HG03039 (cell line): ENCODE measurements at regions not wholly inside any gene's neighbourhood (a gene's known extent, or its start where the extent isn't known, plus 50 kb on each side); places are given as distances from the start of the nearest gene placed in this dataset.

Experiments
- ATAC-seq: cut with Tn5 transposase; IDR thresholded peaks from one replicate; pipeline ENCODE4 v1.9.1; 2021; ENCODE audit warnings: mild to moderate bottlenecking, moderate library complexity; ENCODE audit not compliant: unreplicated experiment

GRCh38 chr1:239590556-239590955 is 204.2 kb downstream of the CHRM3 start:
- ATAC-seq: no peak

GRCh38 chr1:239593527-239593926 is 207.2 kb downstream of the CHRM3 start:
- ATAC-seq: no peak

- ATAC-seq: no peak
Measured at GRCh38 chr1:239600588-239600987, 214.2 kb downstream of the CHRM3 start.

- no peak for ATAC-seq
Measured at GRCh38 chr1:239601108-239601507, 214.7 kb downstream of the CHRM3 start.

DNA sequence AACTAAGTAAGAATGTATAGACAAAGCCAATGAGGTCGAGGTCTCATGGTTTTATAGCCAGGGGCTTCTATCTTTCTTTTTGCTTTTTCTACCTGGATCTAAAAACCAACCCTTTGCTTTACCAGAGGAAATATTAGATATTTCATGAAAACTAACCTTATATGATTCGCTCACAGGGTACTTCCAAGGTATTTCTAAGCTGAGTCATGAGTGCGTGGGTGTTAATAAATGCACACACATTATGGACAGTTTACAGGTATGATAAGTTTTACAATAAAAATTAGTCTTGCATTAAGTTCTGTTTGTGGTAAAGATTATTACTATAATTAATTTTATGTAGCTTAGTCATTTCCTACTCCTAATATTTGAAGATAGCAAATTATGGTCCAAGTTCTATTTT is 217.2 kb downstream of the CHRM3 start:
- ATAC-seq: no peak

DNA sequence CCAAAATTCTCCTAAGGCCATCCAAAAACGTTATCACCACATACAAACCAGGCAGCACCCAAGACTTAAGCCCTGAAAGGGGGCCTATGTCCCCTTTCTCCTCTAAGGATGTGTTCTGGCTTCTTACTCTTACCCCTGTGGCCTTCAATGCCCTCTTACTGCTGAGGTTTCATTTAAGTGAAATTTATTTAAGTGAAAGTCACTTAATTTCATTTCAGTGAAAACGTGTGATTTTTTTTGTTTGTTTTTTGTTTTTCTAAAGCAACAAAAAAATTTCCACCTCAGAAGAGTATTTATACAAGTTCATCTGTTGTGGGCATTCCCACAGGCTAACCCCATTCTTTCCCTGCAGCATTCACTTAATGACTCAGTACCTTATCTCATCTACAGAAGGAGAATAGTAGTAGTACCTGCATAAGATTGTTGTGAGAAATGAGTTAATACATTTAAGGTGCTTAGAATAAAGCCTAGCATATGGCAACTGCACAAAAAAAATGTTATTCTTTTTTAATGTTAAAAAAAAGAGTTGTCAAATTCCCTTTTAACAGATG is 220.6 kb downstream of the CHRM3 start:
- no peak for ATAC-seq

GRCh38 chr1:239608469-239608868 is 222.1 kb downstream of the CHRM3 start:
- ATAC-seq: no peak

DNA sequence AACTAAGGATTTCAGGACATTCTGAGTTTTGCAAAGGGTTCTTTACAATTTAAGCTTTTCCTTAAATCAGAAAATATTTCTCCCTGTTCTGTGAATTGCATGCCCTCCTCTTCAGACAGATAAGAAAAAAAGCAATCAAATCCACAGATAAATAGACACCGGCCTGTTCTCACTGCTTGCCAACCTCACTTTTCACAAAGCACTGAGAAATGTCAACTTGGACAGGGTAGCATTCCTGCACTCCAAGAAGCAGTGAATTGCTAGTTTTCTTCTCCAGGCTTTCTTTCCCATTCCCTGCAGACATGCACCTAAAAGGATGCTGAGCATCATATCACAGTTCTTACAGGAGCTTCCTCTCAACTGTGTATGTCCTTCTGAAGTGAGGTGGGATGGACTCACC is 226.0 kb downstream of the CHRM3 start:
- ATAC-seq: no peak

GRCh38 chr1:239616673-239617072 is 230.3 kb downstream of the CHRM3 start:
- no peak for ATAC-seq

DNA sequence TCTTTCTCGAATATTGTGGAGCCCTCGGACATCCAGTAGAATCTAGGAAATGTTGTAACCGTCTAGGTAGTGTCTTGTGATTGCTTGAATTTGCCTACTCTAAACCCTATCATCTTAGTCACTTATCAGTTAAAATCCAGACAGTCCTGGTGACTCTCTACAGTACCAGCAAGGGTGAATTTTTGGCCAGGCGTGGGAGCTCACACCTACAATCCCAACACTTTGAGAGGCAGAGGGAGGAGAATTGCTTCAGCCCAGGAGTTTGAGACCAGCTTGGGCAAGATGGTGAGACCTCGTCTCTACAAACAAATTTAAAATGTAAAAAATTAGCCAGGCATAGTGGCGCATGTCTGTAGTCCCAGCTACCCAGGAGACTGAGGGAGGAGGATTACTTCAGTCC is 230.9 kb downstream of the CHRM3 start:
- no peak for ATAC-seq

GRCh38 chr1:239617731-239618130 is 231.4 kb downstream of the CHRM3 start:
- no peak for ATAC-seq

GRCh38 chr1:239619190-239619589 is 232.8 kb downstream of the CHRM3 start:
- ATAC-seq: no peak

DNA sequence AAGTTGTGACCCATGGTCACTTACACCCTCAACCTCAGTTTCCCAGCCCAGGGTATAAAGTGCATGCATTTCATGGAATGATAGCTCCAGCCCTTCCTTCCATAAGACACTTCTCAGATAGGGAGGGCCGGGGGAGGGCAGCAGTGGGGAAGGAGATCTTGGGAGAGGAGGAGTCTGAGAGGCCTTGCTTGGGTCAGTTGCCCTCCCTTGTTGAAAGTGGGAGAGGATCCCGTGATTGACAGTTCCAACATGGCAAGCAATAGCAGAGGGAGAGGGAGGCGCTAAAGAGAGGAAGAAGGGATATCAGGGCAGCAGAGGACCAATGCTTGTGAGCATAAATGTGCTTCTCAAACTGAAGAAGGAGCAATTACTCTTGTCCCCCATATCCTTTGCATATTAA is 244.4 kb downstream of the CHRM3 start:
- ATAC-seq: no peak

- no peak for ATAC-seq
Measured at GRCh38 chr1:239633432-239633831, 247.1 kb downstream of the CHRM3 start.

- ATAC-seq: no peak
Measured at GRCh38 chr1:239635276-239635675, 248.9 kb downstream of the CHRM3 start.

GRCh38 chr1:239636347-239636746 is 250.0 kb downstream of the CHRM3 start:
- no peak for ATAC-seq

DNA sequence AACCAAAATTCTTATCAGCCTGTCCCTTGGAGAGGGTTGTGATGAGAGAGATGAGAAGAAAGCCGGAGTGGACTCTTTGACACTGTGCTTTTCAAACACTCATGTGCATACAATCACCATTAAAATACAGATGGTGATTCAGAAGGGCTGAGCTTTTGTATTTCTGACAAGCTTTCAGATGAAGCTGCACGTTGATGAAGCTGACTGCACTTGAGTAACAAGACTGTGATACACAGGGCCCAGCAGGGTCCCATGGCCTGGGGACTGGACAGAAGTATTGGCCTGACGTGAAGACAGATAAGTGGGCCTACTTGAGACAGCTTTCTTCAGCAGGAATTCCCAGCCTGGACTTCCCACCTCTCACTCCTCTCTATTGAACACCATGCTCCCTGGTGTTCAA is 258.2 kb downstream of the CHRM3 start:
- ATAC-seq: no peak

- no peak for ATAC-seq
Measured at GRCh38 chr1:239647045-239647444, 260.7 kb downstream of the CHRM3 start.

DNA sequence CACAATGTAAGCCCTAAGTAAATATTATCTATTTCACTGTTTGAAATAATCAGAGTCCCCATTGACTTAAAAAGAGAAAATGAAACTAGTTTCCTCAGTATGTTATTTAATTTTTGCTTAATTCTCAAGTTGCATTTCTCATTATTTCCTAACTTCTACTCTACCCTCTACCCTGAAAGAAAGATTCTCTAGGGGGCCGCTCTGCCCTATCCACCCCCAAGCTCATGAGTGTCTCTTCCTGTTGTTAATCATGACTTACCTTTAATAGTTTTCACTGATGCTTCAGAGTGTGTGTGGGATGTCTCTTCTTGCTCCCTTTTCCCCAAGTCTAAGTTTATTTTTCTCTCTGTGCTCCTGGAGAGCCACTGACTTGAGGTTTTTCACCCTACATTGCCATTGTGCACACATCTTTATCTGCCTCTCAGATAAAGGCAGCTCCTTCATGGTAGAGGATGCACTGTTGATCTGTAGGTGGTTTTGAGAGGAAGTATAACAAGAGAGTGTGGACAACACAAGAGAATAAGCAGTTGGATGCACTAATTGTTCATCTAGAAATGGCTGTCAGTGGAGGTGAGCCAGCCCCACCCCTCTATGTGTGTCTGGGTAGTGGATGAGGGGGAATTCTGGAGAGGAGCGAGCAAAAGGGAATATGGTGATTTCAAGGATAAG is 261.7 kb downstream of the CHRM3 start:
- ATAC-seq: no peak

- ATAC-seq: no peak
Measured at GRCh38 chr1:239655023-239655422, 268.7 kb downstream of the CHRM3 start.

- ATAC-seq: no peak
Measured at GRCh38 chr1:239657291-239657690, 270.9 kb downstream of the CHRM3 start.

DNA sequence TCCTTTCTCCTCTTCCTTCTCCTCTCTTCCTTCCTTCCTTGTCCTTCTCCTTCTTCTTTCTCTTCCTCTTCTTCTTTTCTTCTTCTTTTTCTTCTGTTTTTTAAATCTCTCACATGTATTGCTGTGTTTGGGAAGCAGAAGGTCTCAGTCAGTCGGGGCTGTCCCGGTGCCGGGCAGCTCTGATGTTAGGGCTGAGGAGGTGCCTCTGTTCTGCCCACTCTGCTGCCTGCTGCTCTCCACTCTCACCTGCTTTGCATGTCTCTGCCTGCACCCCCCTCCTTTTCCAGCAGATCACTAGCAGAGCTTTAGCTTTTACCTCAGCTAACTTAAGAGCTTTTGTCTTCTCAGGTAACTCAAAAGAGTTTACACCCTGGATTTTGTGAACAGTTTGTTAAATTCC is 276.6 kb downstream of the CHRM3 start:
- ATAC-seq: no peak

DNA sequence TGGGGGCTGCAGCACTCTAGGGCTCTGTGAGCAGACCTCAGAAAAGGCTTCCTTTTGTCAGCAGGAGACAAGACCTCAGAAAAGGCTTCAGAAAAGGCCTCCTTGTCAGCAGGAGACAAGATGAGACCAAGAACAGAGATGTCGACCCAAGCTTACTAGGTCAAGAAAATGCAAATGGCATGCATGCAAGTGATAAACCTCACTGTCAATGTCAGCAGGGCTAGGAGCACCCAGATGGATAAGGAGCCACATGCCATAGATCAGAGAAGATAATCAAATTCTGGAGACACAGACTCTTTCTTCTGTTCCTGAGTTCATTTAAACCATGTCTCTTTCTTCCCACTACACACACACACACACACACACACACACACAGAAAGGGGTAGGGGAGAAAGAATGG is 285.9 kb downstream of the CHRM3 start:
- no peak for ATAC-seq
